ENCODE measurements at regions not wholly inside any gene's neighbourhood (a gene's known extent, or its start where the extent isn't known, plus 50 kb on each side); places are given as distances from the start of the nearest gene placed in this dataset.

GRCh38 chr2:200733713-200734198 is 78.0 kb upstream of the BZW1 start:
- no peaks in the 10 kb centered on the region for H3K36me3 ChIP-seq
- DNase-seq, result no peak
- intact Hi-C loops (cut with DNase I), result no loop called here
- H3K27me3 ChIP-seq, result no peaks in the 10 kb centered on the region
- no peak overlapping the region for H3K27ac ChIP-seq
- no peaks in the 10 kb centered on the region for H3K9me3 ChIP-seq
- H3K4me1 ChIP-seq, result no peaks in the 10 kb centered on the region
- H3K4me3 ChIP-seq (replicated peaks in 1 of 3), result no peak overlapping the region
- 81% methylated on average over 3 of the region's 3 CpGs for WGBS, 2 donors
- no peak for TF ChIP-seq POLR2A (IDR thresholded peaks at IDR 0.05)
- TF ChIP-seq, protein P1, sequence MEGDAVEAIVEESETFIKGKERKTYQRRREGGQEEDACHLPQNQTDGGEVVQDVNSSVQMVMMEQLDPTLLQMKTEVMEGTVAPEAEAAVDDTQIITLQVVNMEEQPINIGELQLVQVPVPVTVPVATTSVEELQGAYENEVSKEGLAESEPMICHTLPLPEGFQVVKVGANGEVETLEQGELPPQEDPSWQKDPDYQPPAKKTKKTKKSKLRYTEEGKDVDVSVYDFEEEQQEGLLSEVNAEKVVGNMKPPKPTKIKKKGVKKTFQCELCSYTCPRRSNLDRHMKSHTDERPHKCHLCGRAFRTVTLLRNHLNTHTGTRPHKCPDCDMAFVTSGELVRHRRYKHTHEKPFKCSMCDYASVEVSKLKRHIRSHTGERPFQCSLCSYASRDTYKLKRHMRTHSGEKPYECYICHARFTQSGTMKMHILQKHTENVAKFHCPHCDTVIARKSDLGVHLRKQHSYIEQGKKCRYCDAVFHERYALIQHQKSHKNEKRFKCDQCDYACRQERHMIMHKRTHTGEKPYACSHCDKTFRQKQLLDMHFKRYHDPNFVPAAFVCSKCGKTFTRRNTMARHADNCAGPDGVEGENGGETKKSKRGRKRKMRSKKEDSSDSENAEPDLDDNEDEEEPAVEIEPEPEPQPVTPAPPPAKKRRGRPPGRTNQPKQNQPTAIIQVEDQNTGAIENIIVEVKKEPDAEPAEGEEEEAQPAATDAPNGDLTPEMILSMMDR (IDR thresholded peaks at IDR 0.05), result no peak

- Histone ChIP-seq H3K36me3 (no peaks in the 10 kb centered on the region), H3K27me3 (no peaks in the 10 kb centered on the region), H3K9me3 (no peaks in the 10 kb centered on the region), H3K27ac (no peak overlapping the region), H3K4me1 (no peaks in the 10 kb centered on the region), H3K4me3 (replicated peaks in 1 of 3) (no peak overlapping the region)
- 87 to 90% methylated on average over 3 of the region's 3 CpGs for WGBS, 2 donors
- no peak for DNase-seq
- TF ChIP-seq POLR2A (IDR thresholded peaks at IDR 0.05), result no peak
- TF ChIP-seq, protein P1 (IDR thresholded peaks at IDR 0.05), result no peak
- intact Hi-C loops (cut with DNase I), result no loop called here
Measured at GRCh38 chr2:200735061-200735460, 76.6 kb upstream of the BZW1 start.

DNA sequence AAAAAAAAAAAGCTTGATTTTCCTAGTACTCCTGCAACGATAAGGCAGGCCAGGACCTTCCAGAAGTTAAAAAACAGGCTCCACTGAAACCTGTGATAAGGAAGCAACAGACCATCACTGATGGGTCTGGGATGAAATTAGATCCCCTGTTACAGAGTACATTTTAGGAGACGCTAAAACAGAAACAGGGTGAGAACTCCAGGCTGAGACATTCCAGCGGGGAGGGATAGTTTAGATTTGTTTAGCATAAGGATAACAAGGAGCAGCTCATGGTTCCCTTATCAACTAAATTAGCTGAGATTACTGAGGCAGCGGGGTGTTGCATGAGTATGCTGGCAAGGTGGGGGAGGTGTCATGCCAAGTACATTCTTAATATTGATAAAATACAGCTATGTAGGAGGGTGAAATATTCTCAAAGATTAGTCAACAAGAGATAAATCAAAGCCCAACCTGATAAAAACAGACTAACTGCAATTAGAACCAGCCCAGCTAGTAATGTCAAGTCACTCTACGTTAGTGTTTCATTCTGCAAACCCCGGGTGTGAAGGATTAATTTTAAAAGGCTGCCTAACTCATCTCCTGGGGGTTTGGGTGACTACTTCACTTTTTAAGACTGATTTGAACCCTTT is 75.0 kb upstream of the BZW1 start:
- DNase-seq, result no peak
- Histone ChIP-seq H3K27ac (no peak overlapping the region), H3K4me1 (peaks cover 8 to 12% of the 10 kb centered on the region in 2 donors), H3K9me3 (no peaks in the 10 kb centered on the region), H3K4me3 (replicated peaks in 1 of 3) (no peak overlapping the region), H3K36me3 (no peaks in the 10 kb centered on the region), H3K27me3 (no peaks in the 10 kb centered on the region)
- WGBS, 2 donors, result 43% methylated on average over 6 of the region's 6 CpGs
- TF ChIP-seq, protein P1 (IDR thresholded peaks at IDR 0.05), result no peak
- no peak for TF ChIP-seq POLR2A (IDR thresholded peaks at IDR 0.05)
- intact Hi-C loops (cut with DNase I), result no loop called here

GRCh38 chr2:200737585-200737984 is 74.1 kb upstream of the BZW1 start:
- TF ChIP-seq POLR2A (IDR thresholded peaks at IDR 0.05), result no peak
- TF ChIP-seq, protein P1 (IDR thresholded peaks at IDR 0.05), result no peak
- H3K9me3 ChIP-seq, result no peaks in the 10 kb centered on the region
- intact Hi-C loops (cut with DNase I), result no loop called here
- H3K36me3 ChIP-seq, result no peaks in the 10 kb centered on the region
- H3K27me3 ChIP-seq, result no peaks in the 10 kb centered on the region
- DNase-seq, result no peak
- H3K4me1 ChIP-seq, result peaks cover 14 to 21% of the 10 kb centered on the region in 2 donors
- no peak overlapping the region for H3K27ac ChIP-seq
- H3K4me3 ChIP-seq (replicated peaks in 1 of 3), result no peak overlapping the region
- 87 to 89% methylated on average over 4 of the region's 4 CpGs for WGBS, 2 donors

DNA sequence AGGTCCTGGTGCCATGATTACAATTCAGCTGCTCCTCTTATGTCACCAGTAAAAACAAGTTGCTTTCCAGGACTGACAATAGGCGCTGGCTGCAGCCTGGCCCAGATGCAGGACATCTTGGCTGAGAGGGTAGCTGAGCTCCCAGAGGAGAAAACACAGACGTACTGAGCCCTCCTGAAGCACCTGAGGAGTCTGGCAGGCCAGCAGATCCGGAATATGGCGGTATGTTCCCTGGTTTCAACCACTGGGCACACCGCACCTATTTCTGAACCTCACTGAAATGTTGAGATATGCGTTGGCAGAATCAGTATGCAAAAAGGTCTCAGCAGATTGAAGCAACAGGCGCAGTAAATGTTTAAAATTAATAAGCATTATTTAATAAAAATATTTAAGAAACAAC is 73.1 kb upstream of the BZW1 start:
- no peaks in the 10 kb centered on the region for H3K27me3 ChIP-seq
- no peaks in the 10 kb centered on the region for H3K36me3 ChIP-seq
- H3K4me3 ChIP-seq (replicated peaks in 1 of 3), result no peak overlapping the region
- H3K27ac ChIP-seq, result no peak overlapping the region
- 84 to 93% methylated on average over 7 of the region's 7 CpGs for WGBS, 2 donors
- no peak for DNase-seq
- intact Hi-C loops (cut with DNase I), result no loop called here
- TF ChIP-seq, protein P1 (IDR thresholded peaks at IDR 0.05), result no peak
- no peak for TF ChIP-seq POLR2A (IDR thresholded peaks at IDR 0.05)
- no peaks in the 10 kb centered on the region for H3K9me3 ChIP-seq
- peaks cover 14 to 27% of the 10 kb centered on the region in 2 donors for H3K4me1 ChIP-seq
